DMS 273 (cell line): ENCODE measurements at regions not wholly inside any gene's neighbourhood (a gene's known extent, or its start where the extent isn't known, plus 50 kb on each side); places are given as distances from the start of the nearest gene placed in this dataset.
A peak's percentile ranks its signal among the peaks of the same experiment; 100 is the strongest.

Experiments
- DNase-seq: peaks from one replicate; lab custom pipeline; 2025; ENCODE audit not compliant: unreplicated experiment; lab: John Stamatoyannopoulos, UW

- no peak for DNase-seq
These were observed 169.8 kb upstream of the CHORDC1 start for GRCh38 chr11:90392692-90393091.

- no peak for DNase-seq
These were observed 168.9 kb upstream of the CHORDC1 start for GRCh38 chr11:90391756-90392155.

GRCh38 chr11:90380206-90380605, 157.4 kb upstream of the CHORDC1 start:
- no peak for DNase-seq

GRCh38 chr11:90373971-90374370, 151.1 kb upstream of the CHORDC1 start:
- DNase-seq = no peak

GRCh38 chr11:90364527-90364926, 141.7 kb upstream of the CHORDC1 start:
- no peak for DNase-seq

GRCh38 chr11:90363739-90364138, 140.9 kb upstream of the CHORDC1 start:
- DNase-seq = no peak

GRCh38 chr11:90355200-90355599, 132.4 kb upstream of the CHORDC1 start:
- no peak for DNase-seq

GRCh38 chr11:90349731-90350130, 126.9 kb upstream of the CHORDC1 start:
- DNase-seq = no peak

- DNase-seq = no peak
These were observed 121.7 kb upstream of the CHORDC1 start for GRCh38 chr11:90344546-90344945.

GRCh38 chr11:90343673-90344072, 120.8 kb upstream of the CHORDC1 start:
- DNase-seq = no peak

- no peak for DNase-seq
These were observed 119.1 kb upstream of the CHORDC1 start for GRCh38 chr11:90341986-90342385.

GRCh38 chr11:90332415-90332814, 109.6 kb upstream of the CHORDC1 start:
- DNase-seq = no peak

GRCh38 chr11:90330632-90331031, 107.8 kb upstream of the CHORDC1 start:
- no peak for DNase-seq

GRCh38 chr11:90329043-90329442, 106.2 kb upstream of the CHORDC1 start:
- DNase-seq = no peak

- no peak for DNase-seq
These were observed 103.8 kb upstream of the CHORDC1 start for GRCh38 chr11:90326647-90327046.

- DNase-seq = no peak
These were observed 100.4 kb upstream of the CHORDC1 start for GRCh38 chr11:90323289-90323688.

GRCh38 chr11:90321018-90321417, 98.2 kb upstream of the CHORDC1 start:
- no peak for DNase-seq

GRCh38 chr11:90318651-90319050, 95.8 kb upstream of the CHORDC1 start:
- no peak for DNase-seq

GRCh38 chr11:90310210-90310609, 87.4 kb upstream of the CHORDC1 start:
- no peak for DNase-seq

GRCh38 chr11:90309693-90310092, 86.8 kb upstream of the CHORDC1 start:
- no peak for DNase-seq

- DNase-seq = no peak
These were observed 71.7 kb upstream of the CHORDC1 start for GRCh38 chr11:90294526-90294925.

- no peak for DNase-seq
These were observed 71.2 kb upstream of the CHORDC1 start for GRCh38 chr11:90294091-90294490.

- DNase-seq = peak; percentile 31
These were observed 65.5 kb upstream of the CHORDC1 start for GRCh38 chr11:90288212-90288821.
